GM21381 (cell line): ENCODE measurements at regions not wholly inside any gene's neighbourhood (a gene's known extent, or its start where the extent isn't known, plus 50 kb on each side); places are given as distances from the start of the nearest gene placed in this dataset.

Source experiments
- ATAC-seq: cut with Tn5 transposase; IDR thresholded peaks from one replicate; pipeline ENCODE4 v1.9.1; 2021; ENCODE audit warnings: mild to moderate bottlenecking, moderate library complexity; ENCODE audit not compliant: unreplicated experiment

DNA sequence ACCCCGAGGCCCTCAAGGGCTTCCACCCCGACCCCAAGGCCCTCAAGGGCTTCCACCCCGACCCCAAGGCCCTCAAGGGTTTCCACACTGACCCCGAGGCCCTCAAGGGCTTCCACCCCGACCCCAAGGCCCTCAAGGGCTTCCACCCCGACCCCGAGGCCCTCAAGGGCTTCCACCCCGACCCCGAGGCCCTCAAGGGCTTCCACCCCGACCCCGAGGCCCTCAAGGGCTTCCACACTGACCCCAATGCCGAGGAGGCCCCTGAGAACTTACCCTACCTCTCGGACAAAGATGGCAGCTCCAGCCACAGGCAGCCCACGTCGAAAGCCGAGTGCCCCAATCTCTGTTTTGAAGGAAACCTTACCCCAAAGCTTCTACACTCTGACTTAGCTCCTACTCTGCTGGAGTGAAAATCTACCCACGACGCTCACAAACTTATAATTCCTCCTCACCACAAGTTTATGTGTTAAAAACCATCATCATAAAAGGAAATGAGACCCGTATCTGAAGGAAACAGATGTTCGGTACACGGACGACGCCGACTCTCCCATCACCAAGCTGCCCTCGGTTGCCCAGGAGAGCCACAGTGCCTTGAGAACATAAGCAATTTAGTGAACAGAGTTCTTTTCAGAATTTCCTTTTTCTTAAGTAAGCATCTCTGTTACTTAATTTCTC is 61.2 kb upstream of the RPH3AL start:
- no peak for ATAC-seq

GRCh38 chr17:413016-413350 is 60.4 kb upstream of the RPH3AL start:
- ATAC-seq, result no peak

- no peak for ATAC-seq
Observed at GRCh38 chr17:412211-413015, 59.8 kb upstream of the RPH3AL start.

- ATAC-seq, result no peak
Observed at GRCh38 chr17:411421-412120, 59.0 kb upstream of the RPH3AL start.

- no peak for ATAC-seq
Observed at GRCh38 chr17:410543-411401, 58.2 kb upstream of the RPH3AL start.

- ATAC-seq, result peak; percentile 88
Observed at GRCh38 chr17:409848-410542, 57.4 kb upstream of the RPH3AL start.

- no peak for ATAC-seq
Observed at GRCh38 chr17:409308-409847, 56.8 kb upstream of the RPH3AL start.

GRCh38 chr17:404703-405102 is 52.1 kb upstream of the RPH3AL start:
- ATAC-seq, result no peak
